Tibial nerve (tissue), 4 donors: ENCODE measurements at regions not wholly inside any gene's neighbourhood (a gene's known extent, or its start where the extent isn't known, plus 50 kb on each side); places are given as distances from the start of the nearest gene placed in this dataset.

ENCODE experiments used
- DNase-seq, 2 donors: peaks; one replicate each; pipeline ENCODE4 v3.0.0-alpha.2; 2019; ENCODE audit warnings: low spot score in 2 of 2
- H3K27ac ChIP-seq, 4 donors: fragments of 200-600 bp; sonication (generic) in 3 of 4; one replicate each; pipeline ENCODE4 v1.5.1; 2017 to 2019; ENCODE audit warnings: mild to moderate bottlenecking in 1 of 4
- H3K27me3 ChIP-seq, 2 donors: fragments of 200-600 bp; sonication (generic) in 1 of 2; one replicate each; pipeline versions ENCODE4 v1.5.1 to v1.6.0; 2017 to 2019
- H3K36me3 ChIP-seq, 3 donors: fragments of 200-600 bp; sonication (generic); one replicate each; pipeline ENCODE4 v1.5.1; 2018 to 2019
- H3K4me1 ChIP-seq, 4 donors: fragments of 200-600 bp; sonication (generic) in 3 of 4; one replicate each; pipeline ENCODE4 v1.5.1; 2017 to 2019
- H3K4me3 ChIP-seq, 4 donors: fragments of 200-600 bp; sonication (generic) in 3 of 4; one replicate each; pipeline ENCODE4 v1.5.1; 2017 to 2019; ENCODE audit warnings: mild to moderate bottlenecking in 1 of 4, moderate library complexity in 1 of 4
- H3K9me3 ChIP-seq, 4 donors: fragments of 200-600 bp; sonication (generic) in 3 of 4; one replicate each; pipeline ENCODE4 v1.5.1; 2017 to 2019
- CTCF ChIP-seq, 5 experiments: fragments of 200-600 bp in 3 of 5; fragments of 450-650 bp in 2 of 5; sonication (generic) in 3 of 5; IDR thresholded peaks; one replicate each; pipeline ENCODE4 v1.5.1; 2016 to 2019; ENCODE audit warnings: antibody characterized with exemption in 5 of 5, mild to moderate bottlenecking in 3 of 5, moderate library complexity in 2 of 5
- EP300 ChIP-seq, 2 donors: sonication (generic); formaldehyde crosslinking; IDR thresholded peaks; one replicate each; pipeline ENCODE4 v1.6.1; 2017; ENCODE audit warnings: antibody characterized with exemption in 2 of 2, mild to moderate bottlenecking in 1 of 2
- POLR2A ChIP-seq, 2 donors: fragments of 450-650 bp; IDR thresholded peaks; one replicate each; pipeline ENCODE4 v1.6.1; 2017; ENCODE audit warnings: antibody characterized with exemption in 2 of 2, mild to moderate bottlenecking in 2 of 2, moderate library complexity in 2 of 2
- WGBS, 2 donors: methylation state at CpG; one replicate each; pipeline ENCODE4 v1.1.5; 2018; 5-methylcytosine and 5-hydroxymethylcytosine counted together

DNA sequence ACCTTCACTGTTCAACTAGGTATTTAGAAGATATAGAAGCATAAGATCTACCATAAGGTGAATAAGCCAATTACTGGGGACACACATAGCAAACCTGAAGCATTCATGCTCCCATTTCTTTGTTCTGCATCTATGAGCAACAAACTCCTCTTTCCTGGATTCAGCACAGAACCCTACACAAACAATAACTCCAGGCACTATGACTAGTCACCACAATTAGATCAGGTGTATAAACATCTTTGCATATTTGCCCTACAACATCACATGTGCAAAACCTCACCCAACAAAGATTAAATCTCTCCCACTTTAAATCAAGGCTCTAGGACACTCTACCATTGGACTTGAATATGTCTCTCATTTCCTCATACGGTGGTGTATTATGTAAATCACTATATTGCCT is 652.3 kb downstream of the EPHA7 start:
- Histone ChIP-seq H3K27me3 (no peaks in the 10 kb centered on the region), H3K4me1 (peaks cover 0 to 13% (median 4%) of the 10 kb centered on the region in 4 donors), H3K9me3 (no peaks in the 10 kb centered on the region), H3K36me3 (no peaks in the 10 kb centered on the region), H3K4me3 (no peak overlapping the region), H3K27ac (no peak overlapping the region)
- 85 to 88% methylated on average over 1 of the region's 1 CpG for WGBS, 2 donors
- no peak for TF ChIP-seq EP300 (IDR thresholded peaks at IDR 0.05)
- TF ChIP-seq CTCF (IDR thresholded peaks at IDR 0.05) = no peak
- no peak for TF ChIP-seq POLR2A (IDR thresholded peaks at IDR 0.05)
- DNase-seq = no peak

GRCh38 chr6:92763680-92764079 is 655.7 kb downstream of the EPHA7 start:
- Histone ChIP-seq H3K9me3 (no peaks in the 10 kb centered on the region), H3K27me3 (no peaks in the 10 kb centered on the region), H3K27ac (no peak overlapping the region), H3K4me1 (peaks cover 0 to 15% (median 4%) of the 10 kb centered on the region in 4 donors), H3K4me3 (no peak overlapping the region), H3K36me3 (no peaks in the 10 kb centered on the region)
- 61 to 65% methylated on average over 3 of the region's 3 CpGs for WGBS, 2 donors
- no peak for DNase-seq
- TF ChIP-seq EP300 (IDR thresholded peaks at IDR 0.05) (no peak), POLR2A (IDR thresholded peaks at IDR 0.05) (no peak), CTCF (IDR thresholded peaks at IDR 0.05) (no peak)

- no peak for TF ChIP-seq EP300 (IDR thresholded peaks at IDR 0.05)
- no peak for TF ChIP-seq CTCF (IDR thresholded peaks at IDR 0.05)
- no peak for TF ChIP-seq POLR2A (IDR thresholded peaks at IDR 0.05)
- 74 to 83% methylated on average over 2 of the region's 2 CpGs for WGBS, 2 donors
- no peak for DNase-seq
- no peaks in the 10 kb centered on the region for H3K27me3 ChIP-seq
- H3K4me1 ChIP-seq = peaks cover 0 to 15% (median 4%) of the 10 kb centered on the region in 4 donors
- no peak overlapping the region for H3K4me3 ChIP-seq
- H3K36me3 ChIP-seq = no peaks in the 10 kb centered on the region
- no peaks in the 10 kb centered on the region for H3K9me3 ChIP-seq
- H3K27ac ChIP-seq = no peak overlapping the region
Measured at GRCh38 chr6:92763274-92763584, 656.1 kb downstream of the EPHA7 start.

GRCh38 chr6:92762443-92763273 is 656.7 kb downstream of the EPHA7 start:
- H3K27ac ChIP-seq = no peak overlapping the region

More at GRCh38 chr6:92762443-92763273, 656.7 kb downstream of the EPHA7 start:
- TF ChIP-seq POLR2A (IDR thresholded peaks at IDR 0.05) (no peak), EP300 (IDR thresholded peaks at IDR 0.05) (no peak), CTCF (IDR thresholded peaks at IDR 0.05) (no peak)
- H3K4me3 ChIP-seq = no peak overlapping the region
- H3K36me3 ChIP-seq = no peaks in the 10 kb centered on the region
- no peaks in the 10 kb centered on the region for H3K27me3 ChIP-seq
- WGBS, 2 donors = 30 to 36% methylated on average over 3 of the region's 3 CpGs
- no peaks in the 10 kb centered on the region for H3K9me3 ChIP-seq
- H3K4me1 ChIP-seq = peaks cover 0 to 15% (median 4%) of the 10 kb centered on the region in 4 donors
- DNase-seq = no peak
